ENCODE measurements at regions not wholly inside any gene's neighbourhood (a gene's known extent, or its start where the extent isn't known, plus 50 kb on each side); places are given as distances from the start of the nearest gene placed in this dataset.

DNA sequence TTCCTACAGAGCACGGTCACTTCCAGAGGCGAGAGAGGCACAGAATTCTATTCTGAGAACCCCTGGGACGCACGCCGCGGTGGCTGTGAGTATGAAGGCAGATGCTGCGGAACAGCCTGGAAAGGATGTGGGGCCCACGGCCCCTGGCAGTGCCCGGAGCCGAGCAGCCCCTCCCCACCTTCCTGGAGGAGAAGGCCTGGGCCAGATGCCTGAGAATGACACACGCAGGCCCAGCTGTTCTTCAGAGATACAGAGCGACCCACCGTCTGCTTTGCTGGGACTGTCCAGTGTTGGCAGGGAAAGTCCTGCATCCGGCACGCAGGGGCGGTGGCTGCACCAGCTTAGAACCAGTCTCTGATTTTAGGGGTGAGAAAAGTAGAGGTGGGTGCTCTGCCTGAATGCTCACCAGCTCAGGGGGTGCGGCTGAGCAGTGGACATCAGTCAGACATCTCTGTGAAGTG lies 116.7 kb upstream of the LPCAT1 start:
- TF ChIP-seq, protein P1, sequence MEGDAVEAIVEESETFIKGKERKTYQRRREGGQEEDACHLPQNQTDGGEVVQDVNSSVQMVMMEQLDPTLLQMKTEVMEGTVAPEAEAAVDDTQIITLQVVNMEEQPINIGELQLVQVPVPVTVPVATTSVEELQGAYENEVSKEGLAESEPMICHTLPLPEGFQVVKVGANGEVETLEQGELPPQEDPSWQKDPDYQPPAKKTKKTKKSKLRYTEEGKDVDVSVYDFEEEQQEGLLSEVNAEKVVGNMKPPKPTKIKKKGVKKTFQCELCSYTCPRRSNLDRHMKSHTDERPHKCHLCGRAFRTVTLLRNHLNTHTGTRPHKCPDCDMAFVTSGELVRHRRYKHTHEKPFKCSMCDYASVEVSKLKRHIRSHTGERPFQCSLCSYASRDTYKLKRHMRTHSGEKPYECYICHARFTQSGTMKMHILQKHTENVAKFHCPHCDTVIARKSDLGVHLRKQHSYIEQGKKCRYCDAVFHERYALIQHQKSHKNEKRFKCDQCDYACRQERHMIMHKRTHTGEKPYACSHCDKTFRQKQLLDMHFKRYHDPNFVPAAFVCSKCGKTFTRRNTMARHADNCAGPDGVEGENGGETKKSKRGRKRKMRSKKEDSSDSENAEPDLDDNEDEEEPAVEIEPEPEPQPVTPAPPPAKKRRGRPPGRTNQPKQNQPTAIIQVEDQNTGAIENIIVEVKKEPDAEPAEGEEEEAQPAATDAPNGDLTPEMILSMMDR (IDR thresholded peaks at IDR 0.05): no peak
- TF ChIP-seq POLR2A (IDR thresholded peaks at IDR 0.05): no peak
- TF ChIP-seq POLR2AphosphoS5 (IDR thresholded peaks at IDR 0.05): no peak
